GM20431 (cell line): ENCODE measurements at regions not wholly inside any gene's neighbourhood (a gene's known extent, or its start where the extent isn't known, plus 50 kb on each side); places are given as distances from the start of the nearest gene placed in this dataset.
"Not testable (repeated sequence)": the region's sequence is repeated elsewhere in the genome, so short reads cannot be mapped to it uniquely, and the experiment has no call there.

Experiments used
- in situ Hi-C: fragments of 300-500 bp; cut with MseI, MboI; formaldehyde crosslinking; loops from one replicate; pipeline ENCODE4 v1.15.0; 2020; ENCODE audit warnings: low sequenced_read_pairs; ENCODE audit not compliant: unreplicated experiment

DNA sequence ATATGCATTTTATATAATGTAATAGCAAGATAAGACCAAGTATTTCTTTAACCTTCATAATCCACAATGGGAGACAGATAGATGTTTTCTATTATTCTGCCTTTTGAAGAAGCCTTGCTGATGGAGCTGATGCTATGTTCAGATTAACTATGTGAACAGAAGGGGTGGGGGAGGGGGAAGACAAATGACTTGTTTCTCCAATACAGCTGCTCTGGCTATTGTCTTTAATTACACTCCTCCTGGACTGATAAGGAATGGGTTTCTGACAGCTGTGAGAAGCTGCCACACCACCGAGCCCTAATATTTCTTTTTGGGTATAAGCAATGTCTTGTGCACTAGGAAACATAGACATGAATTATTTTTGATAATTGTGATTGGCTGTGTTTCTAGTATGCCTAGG is 62.0 kb downstream of the CAVIN4 start:
- in situ Hi-C loops = no loop called here

DNA sequence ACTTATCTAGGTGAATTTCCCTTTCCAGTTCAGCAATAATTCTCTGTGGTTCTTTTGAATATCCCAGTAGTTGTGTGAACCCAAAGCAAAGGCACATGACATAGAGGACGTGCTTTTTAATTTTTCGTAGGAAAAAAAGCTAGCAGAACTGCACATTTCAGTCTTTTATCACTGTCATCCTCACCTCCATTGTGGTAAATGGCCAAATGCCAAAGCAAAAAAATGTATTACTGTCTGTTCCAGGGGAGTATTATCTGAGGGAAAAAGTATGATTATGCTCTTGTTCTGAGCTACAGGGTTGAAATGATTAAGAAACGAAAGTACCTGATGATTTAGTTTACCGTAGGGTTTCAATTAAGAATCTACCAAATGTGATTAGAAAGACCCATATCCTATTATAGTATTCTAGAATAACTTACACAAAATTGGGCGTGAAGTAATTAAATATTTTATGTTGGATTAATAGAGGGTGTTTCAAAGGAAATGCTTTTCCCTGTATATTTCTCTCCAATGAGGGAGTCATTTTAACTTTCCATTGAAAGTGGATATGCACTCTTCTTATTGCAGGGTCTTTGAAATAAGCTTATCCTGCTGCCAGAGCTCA is 62.7 kb downstream of the CAVIN4 start:
- in situ Hi-C loops = no loop called here

DNA sequence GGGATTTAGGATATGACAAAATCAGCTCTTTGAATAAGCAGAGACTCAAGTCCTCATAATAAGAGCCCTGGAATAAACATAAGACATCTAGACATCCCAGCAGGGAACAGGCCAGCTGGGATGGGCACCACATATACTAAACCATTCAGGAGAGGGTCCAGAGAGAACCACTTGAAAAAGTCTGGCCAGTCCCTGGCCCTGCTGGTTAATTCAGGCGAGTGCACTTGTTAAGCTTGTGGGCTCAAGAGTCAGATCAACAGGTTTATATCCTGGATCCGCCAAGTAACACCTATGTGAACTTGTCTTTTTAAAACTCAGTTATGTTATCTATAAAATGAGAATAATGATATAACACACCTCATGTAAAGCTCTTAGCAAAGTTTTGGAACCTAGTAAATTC is 63.3 kb downstream of the CAVIN4 start:
- in situ Hi-C loops = no loop called here

DNA sequence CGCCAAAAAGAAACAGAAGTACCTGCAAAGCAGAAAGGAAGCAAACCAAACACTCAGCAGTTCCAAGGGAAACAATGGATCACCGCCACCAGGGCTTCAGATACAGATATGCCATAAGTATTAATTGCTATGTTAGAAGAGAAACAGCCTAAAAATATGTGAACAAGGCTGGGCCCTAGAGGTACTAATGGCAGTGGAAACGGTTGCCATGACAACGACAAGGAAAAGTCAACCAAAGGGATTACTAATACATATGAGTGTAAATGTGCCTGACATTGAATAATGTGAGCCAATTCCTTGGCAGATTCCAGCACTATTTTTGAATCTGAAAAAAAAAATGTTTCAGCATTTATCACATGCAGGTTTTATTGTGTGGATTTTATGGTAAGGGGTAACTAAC is 75.0 kb downstream of the CAVIN4 start:
- in situ Hi-C loops = no loop called here

DNA sequence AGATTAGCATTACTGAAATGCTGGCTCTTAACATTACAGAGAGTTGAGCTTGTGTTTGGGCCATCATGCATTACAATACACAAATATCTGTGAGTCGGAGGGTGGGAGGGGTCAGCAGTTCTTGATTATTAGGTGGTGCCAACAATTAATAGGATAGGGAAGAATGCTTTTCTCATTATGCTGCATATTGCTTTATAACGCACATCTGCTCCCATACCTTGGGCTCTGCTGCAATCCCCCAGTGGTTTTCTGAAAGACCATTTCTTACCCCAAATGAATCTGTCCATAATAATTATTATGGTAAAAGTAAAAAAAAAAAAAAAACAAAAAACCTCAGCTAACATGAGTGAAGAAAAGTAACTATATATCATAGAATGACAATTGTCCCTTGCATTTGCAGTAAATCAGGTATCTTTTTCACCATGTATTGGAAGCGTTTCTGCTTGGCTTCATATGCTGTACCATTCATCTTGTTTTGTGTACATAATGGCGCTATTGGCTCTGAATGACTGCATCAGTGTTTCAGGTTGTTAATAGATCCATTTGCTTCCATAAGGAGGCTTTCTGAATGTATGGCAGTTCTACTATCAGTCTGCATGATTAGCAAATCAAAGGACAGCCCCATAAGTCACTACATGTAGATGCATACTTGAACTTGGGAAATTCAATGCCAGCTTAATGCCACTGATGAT is 75.9 kb downstream of the CAVIN4 start:
- in situ Hi-C loops = no loop called here

DNA sequence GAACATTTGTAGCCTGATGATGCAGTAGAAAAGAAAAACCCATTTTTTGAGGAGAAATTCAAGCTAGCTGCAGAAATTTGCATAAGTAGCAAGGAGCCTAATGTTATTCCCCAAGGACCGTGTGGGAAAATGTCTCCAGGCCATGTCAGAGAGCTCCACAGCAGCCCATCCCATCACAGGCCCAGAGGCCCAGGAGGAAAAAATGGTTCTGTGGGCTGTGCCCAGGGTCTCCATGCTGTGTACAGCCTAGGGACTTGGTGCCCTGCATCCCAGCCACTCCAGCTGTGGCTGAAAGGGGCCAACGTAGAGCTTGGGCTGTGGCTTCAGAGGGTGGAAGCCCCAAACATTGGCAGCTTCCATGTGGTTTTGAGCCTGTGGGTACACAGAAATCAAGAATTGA is 79.0 kb downstream of the CAVIN4 start:
- in situ Hi-C loops = not testable (repeated sequence)

DNA sequence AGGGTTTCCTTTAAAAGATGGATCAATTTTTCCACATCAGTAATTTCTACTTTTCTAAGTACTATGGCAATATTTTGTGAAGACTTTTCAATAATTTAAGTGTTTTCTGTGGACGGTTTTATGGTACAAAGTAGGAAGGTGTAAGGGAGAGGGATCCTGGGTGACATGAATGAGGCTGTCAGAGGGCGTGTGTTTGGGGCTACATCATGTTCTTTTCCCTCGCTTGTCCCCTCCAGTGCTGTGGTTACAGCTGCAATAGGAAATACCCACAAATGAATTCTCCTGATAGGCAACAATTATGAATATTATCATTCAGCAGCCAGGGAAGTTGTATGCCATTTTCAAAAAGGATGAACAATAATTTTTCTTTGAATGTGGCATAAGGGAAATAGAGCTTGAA is 83.8 kb downstream of the CAVIN4 start:
- in situ Hi-C loops = no loop called here

DNA sequence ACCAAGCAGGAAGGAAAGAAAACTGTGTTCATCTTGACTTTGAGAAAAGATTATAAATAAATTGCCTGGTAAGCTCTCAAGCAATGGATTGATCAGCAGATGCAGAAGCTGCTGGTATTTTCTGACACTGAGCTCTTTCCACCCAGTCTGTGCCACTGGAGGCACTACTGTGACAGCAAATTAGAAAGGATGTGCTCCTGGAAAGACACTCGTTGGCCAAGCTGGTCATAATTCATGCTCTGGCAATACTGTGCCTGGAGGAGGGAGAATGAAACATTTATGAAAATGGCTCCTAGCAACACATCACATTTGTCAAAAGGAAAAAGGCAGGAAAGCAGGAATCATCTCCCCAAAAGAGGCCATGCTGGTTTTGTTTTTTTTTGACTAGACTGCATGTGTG is 84.2 kb downstream of the CAVIN4 start:
- in situ Hi-C loops = no loop called here

DNA sequence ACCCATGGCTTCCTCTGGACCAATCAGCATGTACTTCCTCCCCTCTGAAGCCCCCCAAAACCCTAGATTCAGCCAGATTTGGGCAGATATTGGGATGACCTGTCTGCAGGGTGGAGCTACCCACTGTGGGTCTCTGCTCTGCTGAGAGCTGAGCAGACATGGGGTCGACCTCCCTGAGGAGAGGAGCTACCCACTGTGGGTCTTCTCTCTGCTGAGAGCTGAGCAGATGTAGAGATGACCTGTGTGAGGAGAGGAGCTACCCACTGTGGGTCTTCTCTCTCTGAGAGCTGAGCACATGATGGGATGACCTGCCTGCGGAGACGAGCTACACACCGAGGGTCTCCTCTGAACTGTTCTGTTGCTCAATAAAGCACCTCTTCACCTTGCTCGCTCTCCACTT is 89.6 kb downstream of the CAVIN4 start:
- in situ Hi-C loops = no loop called here

DNA sequence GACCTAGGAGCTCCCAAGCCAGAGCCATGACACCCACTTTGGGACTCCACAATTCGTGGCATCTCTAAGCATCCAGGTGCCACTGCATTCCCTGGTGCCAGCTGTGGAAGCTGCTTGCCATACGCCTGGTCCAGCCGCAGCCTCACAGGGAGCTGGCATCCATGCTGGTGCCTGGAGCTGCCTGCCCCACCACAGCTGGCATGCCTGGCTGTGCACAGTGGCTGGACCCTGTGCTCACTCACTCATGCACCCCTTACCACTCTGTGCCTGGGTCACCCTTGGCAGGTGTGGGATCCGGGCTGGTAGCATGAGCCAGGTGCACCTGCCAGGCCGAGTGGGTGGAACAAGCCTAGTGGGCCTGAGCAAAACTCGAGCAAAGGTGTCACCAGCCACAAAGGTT is 90.1 kb downstream of the CAVIN4 start:
- in situ Hi-C loops = no loop called here

DNA sequence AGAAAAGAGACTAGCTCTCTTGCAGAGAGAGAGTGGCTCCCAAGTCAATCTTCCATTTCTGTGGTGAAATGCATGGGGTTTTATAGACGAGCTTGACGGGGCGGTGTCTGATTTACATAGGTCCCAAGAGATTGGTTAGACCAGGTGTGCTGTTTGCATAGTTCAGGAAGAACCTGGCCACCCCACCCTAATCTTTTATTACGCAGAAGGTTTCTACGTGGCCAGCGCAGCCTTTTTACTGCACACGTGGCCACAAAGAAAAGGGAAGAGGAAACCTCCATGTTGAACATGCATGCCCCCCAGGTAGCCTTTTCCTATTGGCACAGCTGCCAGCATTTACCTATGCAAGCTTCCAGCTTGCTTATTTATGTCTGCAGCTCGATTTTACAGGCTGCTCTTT is 92.1 kb downstream of the CAVIN4 start:
- in situ Hi-C loops = no loop called here

DNA sequence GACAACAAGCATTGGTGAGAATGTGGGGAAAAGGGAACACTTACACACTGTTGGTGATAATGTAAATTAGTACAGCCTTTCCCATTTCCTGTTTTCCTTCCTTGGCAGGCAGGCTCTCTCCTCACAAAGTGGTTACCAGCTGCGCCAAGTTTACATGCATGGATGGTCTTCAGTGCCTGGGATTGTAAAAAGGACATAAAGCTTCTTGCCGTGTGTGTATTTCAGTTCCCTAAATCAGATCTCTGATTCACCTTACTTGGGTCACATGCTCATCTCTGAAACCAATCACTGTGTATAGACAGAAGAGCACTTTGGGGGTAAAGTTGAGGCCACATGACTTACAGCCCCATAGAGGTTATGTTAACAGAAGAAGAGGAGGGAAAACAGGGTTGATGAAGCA is 92.8 kb downstream of the CAVIN4 start:
- in situ Hi-C loops = no loop called here

DNA sequence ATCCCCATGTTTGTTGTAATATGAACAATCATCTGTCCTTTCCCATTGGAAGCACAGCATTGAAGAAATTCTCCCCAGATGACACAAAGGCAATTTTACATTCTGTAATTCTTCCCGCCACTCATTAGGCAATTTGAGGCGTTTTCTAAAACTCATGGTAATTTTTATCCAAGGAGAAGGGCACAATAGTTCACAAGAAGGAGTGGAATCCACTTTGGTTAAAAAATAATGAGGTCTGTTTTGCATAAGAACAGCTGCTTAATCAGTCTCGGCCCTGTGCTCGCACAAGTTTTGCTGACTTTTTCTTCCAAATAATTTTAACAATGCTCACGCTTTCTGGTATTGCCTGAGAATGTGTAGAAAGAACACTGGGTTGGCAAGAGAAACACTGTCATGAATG is 94.0 kb downstream of the CAVIN4 start:
- in situ Hi-C loops = no loop called here

DNA sequence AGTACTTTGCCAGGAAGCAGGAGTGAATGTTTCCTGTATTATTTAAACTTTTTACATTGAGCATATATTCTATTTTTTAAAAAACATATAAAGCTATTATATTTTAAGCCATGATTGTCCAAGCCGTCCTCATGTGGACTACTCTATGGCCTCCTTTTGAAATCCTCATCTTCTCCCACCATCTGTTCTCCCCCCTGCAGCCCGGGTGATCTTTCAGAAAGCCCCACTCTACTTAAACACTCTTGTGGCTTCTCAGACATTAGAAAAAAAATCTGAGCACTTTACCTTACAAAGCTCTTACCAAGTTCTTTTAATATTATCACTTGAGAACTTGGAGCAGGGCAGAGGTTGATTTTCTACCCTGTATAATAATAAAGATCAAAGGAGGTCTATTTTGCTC is 95.4 kb downstream of the CAVIN4 start:
- in situ Hi-C loops = no loop called here

DNA sequence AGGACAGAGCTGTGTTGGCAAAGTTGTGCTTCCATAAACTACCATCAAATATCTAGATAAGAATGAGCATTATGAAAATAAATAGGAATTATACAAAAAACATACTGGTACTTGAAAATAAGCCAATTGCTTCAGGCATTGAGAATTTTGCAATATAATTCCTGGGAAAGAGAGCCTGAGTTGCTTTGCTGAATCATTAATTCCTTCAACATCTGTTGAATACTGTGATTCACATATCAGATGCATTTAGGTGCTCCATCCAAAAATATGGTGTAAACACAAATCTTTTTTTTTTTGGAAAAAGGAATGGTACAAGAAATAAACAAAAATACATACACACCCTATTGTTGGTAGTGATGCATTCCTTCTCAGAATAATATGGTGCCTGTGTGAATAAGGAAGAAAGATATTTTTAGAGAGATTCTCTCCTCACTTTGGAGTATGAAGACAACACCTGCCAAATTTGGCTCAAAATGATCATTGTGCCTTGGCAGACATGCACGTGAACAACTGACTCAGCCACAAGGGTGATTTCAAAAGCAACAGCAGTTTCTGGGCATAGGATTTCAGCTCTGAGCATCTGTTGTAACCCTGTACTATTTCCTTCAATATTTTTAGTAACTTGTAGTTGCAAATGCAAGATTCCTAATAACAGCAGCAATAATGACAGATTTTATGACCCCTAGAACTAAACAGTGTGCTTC is 96.7 kb downstream of the CAVIN4 start:
- in situ Hi-C loops = no loop called here

DNA sequence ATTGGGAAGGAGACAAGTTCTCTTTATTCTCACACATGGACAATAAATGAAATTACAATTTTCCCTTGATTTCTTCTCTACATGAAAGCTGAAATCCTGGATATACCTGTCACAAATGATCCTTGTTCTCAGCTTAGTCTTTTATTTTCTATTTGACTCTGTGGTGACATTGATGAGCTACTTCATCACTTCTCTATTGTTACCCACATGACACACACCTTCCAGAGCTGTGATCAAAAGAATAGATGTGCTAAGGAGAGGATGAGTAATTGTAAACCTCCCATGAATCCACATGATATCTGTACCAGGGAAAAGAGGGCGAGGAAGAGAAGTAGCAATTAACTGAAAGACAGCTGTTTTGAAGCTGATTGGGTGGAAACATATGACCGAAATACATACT is 102.0 kb downstream of the CAVIN4 start:
- in situ Hi-C loops = no loop called here

DNA sequence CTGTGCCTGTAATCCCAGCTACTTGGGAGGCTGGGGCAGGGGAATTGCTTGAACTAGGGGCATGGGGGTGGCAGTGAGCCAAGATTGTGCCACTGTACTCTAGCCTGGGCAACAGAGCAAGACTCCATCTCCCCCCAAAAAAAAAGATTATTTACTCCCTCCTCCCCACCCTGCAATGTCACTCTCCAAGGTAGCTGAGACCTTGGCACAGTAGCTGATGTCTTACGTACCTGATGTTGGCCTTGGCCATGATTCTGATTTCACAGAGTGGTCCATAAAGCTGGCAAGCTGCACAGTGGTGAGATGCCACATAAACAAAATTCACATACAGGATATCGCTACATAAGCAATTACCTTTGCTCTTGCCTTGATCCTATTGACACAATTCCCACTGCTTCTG is 108.5 kb downstream of the CAVIN4 start:
- in situ Hi-C loops = no loop called here

DNA sequence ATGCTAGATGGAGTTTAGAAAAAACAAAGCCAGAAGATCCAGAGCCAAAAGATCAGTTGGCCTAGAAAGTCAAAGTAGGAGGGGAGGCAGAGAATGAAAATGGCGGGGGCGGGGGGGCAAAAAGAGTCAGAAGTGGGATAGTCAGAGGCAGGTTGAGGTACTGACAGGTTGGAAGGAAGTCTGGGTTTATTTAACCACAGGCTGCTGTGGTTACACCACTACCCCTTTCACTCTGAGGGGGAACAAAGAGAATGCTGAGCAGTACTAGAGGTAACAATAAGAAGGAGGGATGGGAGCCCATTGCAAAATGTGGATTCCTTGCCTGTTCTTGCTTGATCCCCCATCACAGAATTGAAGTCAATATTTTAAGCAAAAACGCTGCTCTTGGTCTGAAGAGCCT is 111.8 kb downstream of the CAVIN4 start:
- in situ Hi-C loops = no loop called here

DNA sequence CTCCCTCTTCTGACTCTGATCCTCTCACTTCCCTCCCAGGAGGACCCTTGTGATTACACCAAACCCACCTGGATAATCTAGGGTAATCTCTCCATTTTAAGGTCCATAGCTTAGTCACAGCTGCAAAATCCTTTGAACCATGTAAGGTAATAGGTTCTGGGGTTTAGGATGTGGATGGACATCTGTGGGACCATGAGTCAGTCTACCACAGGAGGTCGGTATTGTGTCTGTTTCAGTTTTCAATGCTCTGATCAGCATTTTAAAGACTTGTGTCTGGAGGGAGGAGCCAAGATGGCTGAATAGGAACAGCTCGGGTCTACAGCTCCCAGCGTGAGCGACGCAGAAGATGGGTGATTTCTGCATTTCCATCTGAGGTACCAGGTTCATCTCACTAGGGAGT is 112.6 kb downstream of the CAVIN4 start:
- in situ Hi-C loops = no loop called here

DNA sequence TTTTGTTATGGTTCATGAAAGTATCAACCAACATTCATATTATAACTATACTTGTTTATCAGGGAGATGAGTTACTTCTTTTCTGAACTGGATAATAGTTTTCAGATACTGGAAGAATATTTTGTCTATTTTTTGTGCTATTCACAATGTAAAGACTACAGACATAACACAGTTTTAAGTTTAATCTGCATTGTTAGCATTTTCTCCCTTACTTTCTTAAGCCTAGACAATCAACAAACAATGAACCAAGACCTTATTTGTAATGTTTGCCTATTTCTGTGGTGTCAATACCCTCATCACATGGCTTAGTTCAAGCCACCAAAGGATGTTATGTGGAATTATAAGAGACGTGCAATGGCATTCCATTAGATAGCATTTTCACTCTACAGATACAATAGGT is 119.5 kb downstream of the CAVIN4 start:
- in situ Hi-C loops = no loop called here

DNA sequence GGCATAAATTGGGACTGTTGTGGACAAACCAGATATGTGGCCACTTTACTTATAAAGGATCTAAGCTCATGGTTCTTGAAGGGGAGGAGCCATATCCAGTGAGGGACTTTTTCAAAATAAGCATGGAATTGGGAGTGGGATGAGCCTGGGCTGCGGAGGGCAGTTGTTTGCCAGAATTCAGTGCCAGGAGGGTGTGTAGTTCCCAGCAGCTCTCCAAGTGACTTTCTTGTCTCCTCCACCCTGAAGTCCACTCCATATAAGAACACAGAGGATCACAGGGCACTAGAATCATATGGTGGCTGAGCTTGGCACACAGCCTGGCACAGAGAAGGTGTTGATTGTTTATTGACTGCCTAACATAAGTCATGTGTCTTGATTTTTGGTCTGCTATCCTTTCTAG is 121.1 kb downstream of the CAVIN4 start:
- in situ Hi-C loops = no loop called here

DNA sequence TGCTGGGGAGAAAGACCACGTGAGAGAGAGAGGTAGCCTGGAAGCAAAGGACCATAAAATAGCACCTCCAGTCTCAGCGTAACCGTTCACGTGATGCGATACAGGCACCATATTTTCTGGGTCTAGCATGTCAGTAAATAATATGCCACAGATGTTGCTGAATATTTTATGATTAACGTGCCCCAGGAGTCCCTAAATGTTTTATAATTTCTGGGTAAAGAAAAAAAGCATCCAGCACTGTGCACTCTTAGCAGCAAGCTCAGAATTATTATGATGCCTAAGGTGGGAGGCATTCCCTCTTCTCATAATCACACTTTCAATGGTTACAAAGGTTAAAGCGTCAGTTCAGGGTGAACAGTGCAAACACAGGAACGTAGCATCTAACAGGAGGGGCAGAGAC is 121.8 kb downstream of the CAVIN4 start:
- in situ Hi-C loops = loop anchor here (25.0 kb wide), 1 partner anchor 613 kb away; no protein-coding TSS in a partner anchor
